ENCODE measurements at regions not wholly inside any gene's neighbourhood (a gene's known extent, or its start where the extent isn't known, plus 50 kb on each side); places are given as distances from the start of the nearest gene placed in this dataset.

DNA sequence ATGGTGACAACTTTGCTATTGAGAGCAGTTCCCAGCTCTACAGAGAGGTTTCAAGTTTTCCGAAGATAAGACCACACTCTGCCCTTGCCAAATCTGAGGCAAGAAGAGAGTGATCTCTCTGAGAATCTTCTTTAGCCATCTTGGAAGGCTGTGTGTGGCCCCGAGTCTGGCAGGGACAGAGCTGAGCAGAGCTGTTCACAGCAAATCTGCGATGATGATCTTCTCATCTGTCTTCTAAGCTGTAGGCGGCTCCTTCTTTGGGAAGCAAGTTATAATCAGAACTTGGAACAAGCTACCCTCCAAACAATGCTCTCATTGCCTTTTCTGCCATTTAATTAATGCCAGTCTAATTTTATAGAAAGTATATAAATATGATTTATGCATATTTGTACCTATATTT, 379.0 kb upstream of the MEF2C start:
- Histone ChIP-seq H3K36me3 (ENCODE audit: control insufficient read depth, insufficient read depth, low read length) (no peaks in the 10 kb centered on the region), H2AK9ac (replicated peaks; ENCODE audit: low read depth, low read length, poor library complexity) (no peak overlapping the region), H4K91ac (ENCODE audit: insufficient read depth, low read depth, low read length) (no peak overlapping the region), H2BK5ac (ENCODE audit: low read depth, low read length, poor library complexity, severe bottlenecking) (no peak overlapping the region), H2AFZ (replicated peaks; ENCODE audit: low read length, poor library complexity) (no peak overlapping the region), H3K18ac (ENCODE audit: low read depth, low read length) (no peak overlapping the region), H2BK120ac (ENCODE audit: low read depth, low read length) (no peak overlapping the region), H3K27me3 (ENCODE audit: control insufficient read depth, insufficient read depth, low read length) (no peaks in the 10 kb centered on the region; the same call in 1 of the 2 replicates), H3K4me3 (ENCODE audit: insufficient read depth, low read depth, low read length) (no peak overlapping the region), H3K9me3 (ENCODE audit: control insufficient read depth, insufficient read depth, low read length) (no peaks in the 10 kb centered on the region), H4K8ac (ENCODE audit: low read depth in 2 of 2, low read length in 2 of 2) (no peak overlapping the region), H3K56ac (ENCODE audit: extremely low read depth, insufficient read depth, low read length) (no peak overlapping the region), H3K4me2 (ENCODE audit: low read depth, low read length) (no peak overlapping the region), H4K5ac (ENCODE audit: low read depth, low read length) (no peak overlapping the region), H2BK20ac (ENCODE audit: low read depth, low read length) (no peak overlapping the region), H3K14ac (replicated peaks; ENCODE audit: low read depth, low read length) (no peak overlapping the region), H3K9ac (ENCODE audit: low read depth, low read length) (no peak overlapping the region), H2AK5ac (ENCODE audit: low read depth, low read length) (no peak overlapping the region), H4K20me1 (ENCODE audit: insufficient read depth, low read length) (no peaks in the 10 kb centered on the region), H3K4me1 (ENCODE audit: control insufficient read depth, insufficient read depth, low read length) (peaks cover 2% of the 10 kb centered on the region; the same call in 1 of the 2 replicates), H3K23ac (ENCODE audit: low read depth, low read length) (no peak overlapping the region), H2BK15ac (ENCODE audit: low read depth, low read length) (no peak overlapping the region), H3K79me1 (ENCODE audit: low read depth in 1 of 2, low read length in 2 of 2) (no peaks in the 10 kb centered on the region), H3K9me1 (ENCODE audit: insufficient read depth, low read length) (no peaks in the 10 kb centered on the region), H3K27ac (ENCODE audit: insufficient read depth, low read length) (no peak overlapping the region), H3K4ac (ENCODE audit: low read depth, low read length) (no peak overlapping the region)
- dilution Hi-C loops (cut with HindIII; ENCODE audit: low sequenced_read_pairs, unreplicated experiment) (no loop called here), intact Hi-C loops (cut with micrococcal nuclease) (no loop called here), in situ Hi-C loops (cut with MboI; ENCODE audit: low sequenced_read_pairs) (no loop called here)
- ATAC-seq (ENCODE audit: low read depth) (no peak), DNase-seq (no peak)
- CTCF ChIA-PET: no interaction called here
- no CpG with 5 or more reads among the region's 4 CpGs for WGBS, 2 experiments (ENCODE audit: extremely low coverage in 2 of 2, insufficient read length in 1 of 2)
- TF ChIP-seq, protein P1, sequence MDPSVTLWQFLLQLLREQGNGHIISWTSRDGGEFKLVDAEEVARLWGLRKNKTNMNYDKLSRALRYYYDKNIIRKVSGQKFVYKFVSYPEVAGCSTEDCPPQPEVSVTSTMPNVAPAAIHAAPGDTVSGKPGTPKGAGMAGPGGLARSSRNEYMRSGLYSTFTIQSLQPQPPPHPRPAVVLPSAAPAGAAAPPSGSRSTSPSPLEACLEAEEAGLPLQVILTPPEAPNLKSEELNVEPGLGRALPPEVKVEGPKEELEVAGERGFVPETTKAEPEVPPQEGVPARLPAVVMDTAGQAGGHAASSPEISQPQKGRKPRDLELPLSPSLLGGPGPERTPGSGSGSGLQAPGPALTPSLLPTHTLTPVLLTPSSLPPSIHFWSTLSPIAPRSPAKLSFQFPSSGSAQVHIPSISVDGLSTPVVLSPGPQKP (IDR thresholded peaks at IDR 0.05; ENCODE audit: borderline replicate concordance, low read depth, low read length): no peak
- TF ChIP-seq, protein P2, sequence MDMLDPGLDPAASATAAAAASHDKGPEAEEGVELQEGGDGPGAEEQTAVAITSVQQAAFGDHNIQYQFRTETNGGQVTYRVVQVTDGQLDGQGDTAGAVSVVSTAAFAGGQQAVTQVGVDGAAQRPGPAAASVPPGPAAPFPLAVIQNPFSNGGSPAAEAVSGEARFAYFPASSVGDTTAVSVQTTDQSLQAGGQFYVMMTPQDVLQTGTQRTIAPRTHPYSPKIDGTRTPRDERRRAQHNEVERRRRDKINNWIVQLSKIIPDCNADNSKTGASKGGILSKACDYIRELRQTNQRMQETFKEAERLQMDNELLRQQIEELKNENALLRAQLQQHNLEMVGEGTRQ (IDR thresholded peaks at IDR 0.05; ENCODE audit: low read depth, low read length): no peak
- TF ChIP-seq SMC3 (IDR thresholded peaks at IDR 0.05; ENCODE audit: low read depth, low read length): no peak
- TF ChIP-seq RAD21 (IDR thresholded peaks at IDR 0.05; ENCODE audit: low read length): no peak
- no peak for TF ChIP-seq BHLHE40 (IDR thresholded peaks at IDR 0.05; ENCODE audit: low read depth, low read length)
- TF ChIP-seq RFX5 (IDR thresholded peaks at IDR 0.05; ENCODE audit: low read depth, low read length): no peak
- TF ChIP-seq CHD1 (IDR thresholded peaks at IDR 0.05; ENCODE audit: low read depth, low read length): no peak
- no peak for TF ChIP-seq MXI1 (IDR thresholded peaks at IDR 0.05; ENCODE audit: borderline replicate concordance, low read depth, low read length)
- no peak for TF ChIP-seq MAZ (IDR thresholded peaks at IDR 0.05; ENCODE audit: borderline replicate concordance, low read depth, low read length)
- TF ChIP-seq MAFK (IDR thresholded peaks at IDR 0.05; ENCODE audit: low read depth, low read length): no peak
- TF ChIP-seq NFE2L2 (IDR thresholded peaks at IDR 0.05; ENCODE audit: low read depth, low read length): no peak
- no peak for TF ChIP-seq POLR2A (IDR thresholded peaks at IDR 0.05; ENCODE audit: low read depth, low read length)
- TF ChIP-seq RCOR1 (IDR thresholded peaks at IDR 0.05; ENCODE audit: insufficient replicate concordance, low read length): no peak
- TF ChIP-seq FOS (IDR thresholded peaks at IDR 0.05; ENCODE audit: low read depth, low read length): no peak
- TF ChIP-seq CEBPB (IDR thresholded peaks at IDR 0.05; ENCODE audit: low read depth, low read length): no peak
- BruUV-seq (replicated peaks): no TSS peak
- POLR2A ChIA-PET (ENCODE audit: unreplicated experiment): no interaction called here
